ENCODE measurements at regions not wholly inside any gene's neighbourhood (a gene's known extent, or its start where the extent isn't known, plus 50 kb on each side); places are given as distances from the start of the nearest gene placed in this dataset.
"Not testable (repeated sequence)": the region's sequence is repeated elsewhere in the genome, so short reads cannot be mapped to it uniquely, and the experiment has no call there.

- Histone ChIP-seq H3K27me3 (no peaks in the 10 kb centered on the region), H3K9me3 (peaks cover 0 to 3% of the 10 kb centered on the region in 2 donors), H3K4me1 (no peaks in the 10 kb centered on the region), H3K27ac (no peak overlapping the region), H3K36me3 (no peaks in the 10 kb centered on the region), H3K4me3 (no peak overlapping the region)
- intact Hi-C loops (cut with DNase I; ENCODE audit: low total_unique reads) = no loop called here
- DNase-seq (ENCODE audit: low spot score in 2 of 2) = no peak
- no peak for TF ChIP-seq CTCF (IDR thresholded peaks at IDR 0.05)
- TF ChIP-seq POLR2AphosphoS5 (IDR thresholded peaks at IDR 0.05) = no peak
- no peak for TF ChIP-seq POLR2A (IDR thresholded peaks at IDR 0.05)
Observed at GRCh38 chr2:83359336-83359735, 1099.7 kb downstream of the SUCLG1 start.

- Histone ChIP-seq H3K36me3 (no peaks in the 10 kb centered on the region), H3K9me3 (no peaks in the 10 kb centered on the region), H3K27ac (no peak overlapping the region), H3K4me3 (no peak overlapping the region), H3K27me3 (no peaks in the 10 kb centered on the region), H3K4me1 (no peaks in the 10 kb centered on the region)
- intact Hi-C loops (cut with DNase I; ENCODE audit: low total_unique reads) = no loop called here
- TF ChIP-seq POLR2AphosphoS5 (IDR thresholded peaks at IDR 0.05) (no peak), POLR2A (IDR thresholded peaks at IDR 0.05) (no peak), CTCF (IDR thresholded peaks at IDR 0.05) (no peak)
- no peak for DNase-seq (ENCODE audit: low spot score in 2 of 2)
Observed at GRCh38 chr2:83342860-83343329, 1116.2 kb downstream of the SUCLG1 start.

GRCh38 chr2:83340424-83340823, 1118.7 kb downstream of the SUCLG1 start:
- intact Hi-C loops (cut with DNase I; ENCODE audit: low total_unique reads) = no loop called here

GRCh38 chr2:83339942-83340341, 1119.1 kb downstream of the SUCLG1 start:
- H3K9me3 ChIP-seq; H3K27me3 ChIP-seq; DNase-seq (ENCODE audit: low spot score in 2 of 2); H3K4me1 ChIP-seq; H3K27ac ChIP-seq; intact Hi-C loops (cut with DNase I; ENCODE audit: low total_unique reads); H3K36me3 ChIP-seq; H3K4me3 ChIP-seq: not testable (repeated sequence)

More at GRCh38 chr2:83340424-83340823, 1118.7 kb downstream of the SUCLG1 start:
- H3K4me3 ChIP-seq = no peak overlapping the region
- H3K4me1 ChIP-seq = no peaks in the 10 kb centered on the region
- no peaks in the 10 kb centered on the region for H3K9me3 ChIP-seq
- H3K27me3 ChIP-seq = no peaks in the 10 kb centered on the region
- no peak for TF ChIP-seq CTCF (IDR thresholded peaks at IDR 0.05)
- TF ChIP-seq POLR2A (IDR thresholded peaks at IDR 0.05) = no peak
- no peak for TF ChIP-seq POLR2AphosphoS5 (IDR thresholded peaks at IDR 0.05)
- DNase-seq (ENCODE audit: low spot score in 2 of 2) = no peak
- no peaks in the 10 kb centered on the region for H3K36me3 ChIP-seq
- H3K27ac ChIP-seq = no peak overlapping the region

GRCh38 chr2:83331810-83332209, 1127.3 kb downstream of the SUCLG1 start:
- no peak overlapping the region for H3K4me3 ChIP-seq
- H3K27me3 ChIP-seq = no peaks in the 10 kb centered on the region
- H3K9me3 ChIP-seq = no peaks in the 10 kb centered on the region
- H3K36me3 ChIP-seq = no peaks in the 10 kb centered on the region
- DNase-seq (ENCODE audit: low spot score in 2 of 2) = no peak
- TF ChIP-seq POLR2AphosphoS5 (IDR thresholded peaks at IDR 0.05) = no peak
- TF ChIP-seq CTCF (IDR thresholded peaks at IDR 0.05) = no peak
- TF ChIP-seq POLR2A (IDR thresholded peaks at IDR 0.05) = no peak
- no peaks in the 10 kb centered on the region for H3K4me1 ChIP-seq
- H3K27ac ChIP-seq = no peak overlapping the region
- intact Hi-C loops (cut with DNase I; ENCODE audit: low total_unique reads) = no loop called here

- TF ChIP-seq CTCF (IDR thresholded peaks at IDR 0.05) (no peak), POLR2A (IDR thresholded peaks at IDR 0.05) (no peak), POLR2AphosphoS5 (IDR thresholded peaks at IDR 0.05) (no peak)
- H3K9me3 ChIP-seq = no peaks in the 10 kb centered on the region
- H3K4me3 ChIP-seq = no peak overlapping the region
- no peak overlapping the region for H3K27ac ChIP-seq
- H3K27me3 ChIP-seq = no peaks in the 10 kb centered on the region
- H3K4me1 ChIP-seq = no peaks in the 10 kb centered on the region
- H3K36me3 ChIP-seq = peaks cover 3% of the 10 kb centered on the region
- intact Hi-C loops (cut with DNase I; ENCODE audit: low total_unique reads) = no loop called here
- DNase-seq (ENCODE audit: low spot score in 2 of 2) = no peak
Observed at GRCh38 chr2:83323038-83323437, 1136.0 kb downstream of the SUCLG1 start.

All from breast epithelium (tissue), 4 donors.